H1 (cell line): ENCODE measurements at regions not wholly inside any gene's neighbourhood (a gene's known extent, or its start where the extent isn't known, plus 50 kb on each side); places are given as distances from the start of the nearest gene placed in this dataset.

Source experiments
- BRCA1 ChIP-seq: IDR thresholded peaks from 2 replicates; pipeline ENCODE4 v1.6.1; 2012; ENCODE audit warnings: low read depth, low read length, improper control_type of control experiment
- CBX8 ChIP-seq: fragments of 300-800, 300-1000 bp; sonication (generic); IDR thresholded peaks from 2 replicates; pipeline ENCODE4 v1.7.1; 2016; ENCODE audit warnings: low read depth, low read length, borderline replicate concordance
- CEBPB ChIP-seq: IDR thresholded peaks from 2 replicates; pipeline ENCODE4 v1.6.1; 2012; ENCODE audit warnings: low read depth, low read length
- CTBP2 ChIP-seq: IDR thresholded peaks from 2 replicates; pipeline ENCODE4 v1.7.0; 2011; ENCODE audit warnings: borderline replicate concordance, mild to moderate bottlenecking, moderate library complexity, mixed read lengths, low read length; ENCODE audit not compliant: insufficient read depth, insufficient read length
- SP2 ChIP-seq: IDR thresholded peaks from 2 replicates; pipeline ENCODE4 v1.6.1; 2012; ENCODE audit warnings: mild to moderate bottlenecking, low read length, inconsistent platforms

GRCh38 chr7:17651863-17652385 lies 288.4 kb downstream of the SNX13 start (continued):
- TF ChIP-seq SP2 (no peak), CTBP2 (no peak), BRCA1 (no peak), CEBPB (no peak), CBX8 (no peak)
- TF ChIP-seq, all 59 proteins: peak for 0
